Progenitor cell of endocrine pancreas (in vitro differentiated cells): ENCODE measurements at regions not wholly inside any gene's neighbourhood (a gene's known extent, or its start where the extent isn't known, plus 50 kb on each side); places are given as distances from the start of the nearest gene placed in this dataset.

Source experiments
- DNase-seq: peaks from one replicate; pipeline ENCODE4 v3.0.0; 2021; ENCODE audit warnings: low spot score; ENCODE audit not compliant: unreplicated experiment
- H3K27ac Mint-ChIP-seq: 2 replicates; pipeline ENCODE4 v1.8.0; 2021; ENCODE audit warnings: mild to moderate bottlenecking, moderate library complexity, mixed read lengths
- H3K27me3 Mint-ChIP-seq: 2 replicates; pipeline ENCODE4 v1.8.0; 2021; ENCODE audit warnings: mixed read lengths
- H3K36me3 Mint-ChIP-seq: 2 replicates; pipeline ENCODE4 v1.8.0; 2022; ENCODE audit warnings: mixed read lengths; ENCODE audit not compliant: insufficient read depth
- H3K4me1 Mint-ChIP-seq: 2 replicates; pipeline ENCODE4 v1.8.0; 2021; ENCODE audit warnings: low read depth, mixed read lengths
- H3K4me3 Mint-ChIP-seq: 2 replicates; pipeline ENCODE4 v1.8.0; 2021; ENCODE audit warnings: low read depth, mild to moderate bottlenecking, moderate library complexity, mixed read lengths
- H3K9me3 Mint-ChIP-seq: 2 replicates; pipeline ENCODE4 v1.8.0; 2021; ENCODE audit warnings: low read depth, mixed read lengths
- TF ChIP-seq, protein P1 (sequence below): fragments of 200-600 bp; sonication (generic); IDR thresholded peaks from one replicate; pipeline ENCODE4 v1.5.0; 2021; ENCODE audit warnings: antibody characterized with exemption, mild to moderate bottlenecking; ENCODE audit not compliant: unreplicated experiment

DNA sequence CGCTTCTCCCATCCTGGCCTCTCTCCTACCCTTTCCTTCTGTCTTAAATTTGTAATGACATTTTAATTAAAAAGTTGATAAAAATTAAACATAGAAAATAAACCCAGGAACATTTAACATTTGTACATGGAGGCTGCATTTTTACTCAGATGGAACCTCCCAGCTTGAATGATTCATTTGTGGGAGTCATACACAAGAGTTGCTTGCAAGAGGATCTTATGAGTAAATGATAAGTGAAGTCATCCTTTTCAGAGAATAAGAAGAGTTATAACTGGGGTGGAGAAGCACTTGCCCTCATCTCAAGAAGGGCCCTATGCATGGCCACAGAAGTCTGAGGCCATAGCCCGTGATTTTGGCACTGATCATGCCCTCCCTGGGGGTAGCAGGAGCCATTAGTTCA, 482.9 kb upstream of the BOD1L1 start:
- Mint-ChIP-seq H3K36me3 (no peaks in the 10 kb centered on the region), H3K9me3 (peaks cover 13% of the 10 kb centered on the region), H3K27me3 (no peaks in the 10 kb centered on the region), H3K27ac (no peak overlapping the region), H3K4me1 (no peaks in the 10 kb centered on the region), H3K4me3 (no peak overlapping the region)
- DNase-seq = no peak
- TF ChIP-seq, protein P1, sequence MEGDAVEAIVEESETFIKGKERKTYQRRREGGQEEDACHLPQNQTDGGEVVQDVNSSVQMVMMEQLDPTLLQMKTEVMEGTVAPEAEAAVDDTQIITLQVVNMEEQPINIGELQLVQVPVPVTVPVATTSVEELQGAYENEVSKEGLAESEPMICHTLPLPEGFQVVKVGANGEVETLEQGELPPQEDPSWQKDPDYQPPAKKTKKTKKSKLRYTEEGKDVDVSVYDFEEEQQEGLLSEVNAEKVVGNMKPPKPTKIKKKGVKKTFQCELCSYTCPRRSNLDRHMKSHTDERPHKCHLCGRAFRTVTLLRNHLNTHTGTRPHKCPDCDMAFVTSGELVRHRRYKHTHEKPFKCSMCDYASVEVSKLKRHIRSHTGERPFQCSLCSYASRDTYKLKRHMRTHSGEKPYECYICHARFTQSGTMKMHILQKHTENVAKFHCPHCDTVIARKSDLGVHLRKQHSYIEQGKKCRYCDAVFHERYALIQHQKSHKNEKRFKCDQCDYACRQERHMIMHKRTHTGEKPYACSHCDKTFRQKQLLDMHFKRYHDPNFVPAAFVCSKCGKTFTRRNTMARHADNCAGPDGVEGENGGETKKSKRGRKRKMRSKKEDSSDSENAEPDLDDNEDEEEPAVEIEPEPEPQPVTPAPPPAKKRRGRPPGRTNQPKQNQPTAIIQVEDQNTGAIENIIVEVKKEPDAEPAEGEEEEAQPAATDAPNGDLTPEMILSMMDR = no peak

DNA sequence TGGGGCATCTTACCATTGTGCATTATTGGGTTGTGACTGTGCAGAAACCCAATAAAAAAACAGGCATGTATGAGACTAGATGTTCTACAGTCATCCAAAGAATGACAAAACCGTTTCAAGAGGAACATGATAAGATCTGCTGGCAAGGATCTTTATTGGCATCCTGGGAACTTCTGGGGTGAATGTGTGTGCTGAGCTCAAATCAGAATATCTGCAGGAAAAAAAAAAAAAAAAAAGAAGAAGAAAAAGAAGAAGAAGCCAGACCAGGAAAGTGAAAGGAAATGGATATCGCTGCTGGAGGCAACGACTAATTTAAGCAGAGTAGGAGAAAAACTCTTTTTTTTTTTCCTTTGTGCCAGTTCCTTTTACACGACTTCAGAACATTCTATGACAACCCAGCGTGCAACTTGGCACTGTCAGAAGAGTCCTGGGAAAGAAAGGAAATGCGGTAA, 484.2 kb upstream of the BOD1L1 start:
- Mint-ChIP-seq H3K27me3 (no peaks in the 10 kb centered on the region), H3K4me1 (peaks cover 2% of the 10 kb centered on the region), H3K27ac (no peak overlapping the region), H3K9me3 (peaks cover 9% of the 10 kb centered on the region), H3K4me3 (no peak overlapping the region), H3K36me3 (no peaks in the 10 kb centered on the region)
- TF ChIP-seq, protein P1 = no peak
- DNase-seq = no peak

DNA sequence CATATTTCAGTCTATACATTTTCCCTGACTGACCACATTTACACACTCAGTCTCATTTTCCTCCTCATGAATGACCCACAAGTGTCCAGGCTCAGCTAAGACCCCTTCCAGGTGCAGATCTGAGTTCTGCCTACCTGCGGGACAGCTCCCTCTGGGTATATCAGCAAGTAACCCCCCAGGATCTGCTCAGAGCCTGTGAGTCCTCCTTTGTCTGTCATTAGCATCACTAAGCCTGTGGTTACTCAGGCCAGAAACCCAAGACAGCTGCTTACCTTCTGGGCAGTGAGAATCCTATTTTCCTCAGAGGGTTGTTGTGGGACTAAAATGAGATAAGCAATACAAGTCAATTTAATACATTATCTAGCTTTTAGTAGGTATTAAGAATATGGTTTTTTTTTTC, 487.6 kb upstream of the BOD1L1 start:
- no peak overlapping the region for H3K4me3 Mint-ChIP-seq
- H3K27me3 Mint-ChIP-seq = no peaks in the 10 kb centered on the region
- H3K9me3 Mint-ChIP-seq = no peaks in the 10 kb centered on the region
- TF ChIP-seq, protein P1 = no peak
- H3K36me3 Mint-ChIP-seq = no peaks in the 10 kb centered on the region
- no peak overlapping the region for H3K27ac Mint-ChIP-seq
- DNase-seq = no peak
- peaks cover 5% of the 10 kb centered on the region for H3K4me1 Mint-ChIP-seq

DNA sequence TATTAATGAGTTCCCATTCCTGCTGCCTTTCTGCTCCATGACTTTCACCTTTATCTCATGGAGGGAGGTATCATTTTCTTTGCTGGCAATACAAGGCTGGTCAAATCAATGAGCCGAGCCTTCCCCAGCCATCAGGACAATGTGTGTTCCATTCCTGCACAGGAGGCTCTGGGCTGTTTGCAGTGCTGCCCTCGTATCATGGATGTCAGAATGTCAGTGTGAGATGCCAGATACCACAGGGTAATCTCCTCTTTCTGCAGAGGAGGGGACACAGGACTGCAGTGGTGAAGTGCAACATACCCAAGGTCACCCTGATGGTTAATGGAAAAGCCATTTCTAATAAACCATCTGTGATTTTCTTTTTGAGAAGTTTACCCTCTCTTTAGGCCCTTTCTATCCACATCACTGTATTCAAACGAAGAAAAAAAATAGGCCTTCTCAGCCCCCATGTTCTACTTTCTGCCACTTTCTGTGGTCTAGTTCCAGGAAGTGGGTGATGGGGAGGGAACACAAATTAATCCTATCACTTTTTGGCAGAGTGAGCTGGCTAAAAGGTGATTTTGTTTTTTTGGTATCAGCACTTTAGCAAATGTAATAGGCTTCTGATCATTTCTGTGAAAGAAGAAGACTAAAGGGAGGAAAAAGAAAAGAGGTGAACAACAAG, 490.2 kb upstream of the BOD1L1 start:
- peaks cover 5% of the 10 kb centered on the region for H3K4me1 Mint-ChIP-seq
- no peak overlapping the region for H3K4me3 Mint-ChIP-seq
- H3K27me3 Mint-ChIP-seq = no peaks in the 10 kb centered on the region
- no peak for DNase-seq
- H3K9me3 Mint-ChIP-seq = no peaks in the 10 kb centered on the region
- H3K27ac Mint-ChIP-seq = no peak overlapping the region
- TF ChIP-seq, protein P1 = no peak
- no peaks in the 10 kb centered on the region for H3K36me3 Mint-ChIP-seq

DNA sequence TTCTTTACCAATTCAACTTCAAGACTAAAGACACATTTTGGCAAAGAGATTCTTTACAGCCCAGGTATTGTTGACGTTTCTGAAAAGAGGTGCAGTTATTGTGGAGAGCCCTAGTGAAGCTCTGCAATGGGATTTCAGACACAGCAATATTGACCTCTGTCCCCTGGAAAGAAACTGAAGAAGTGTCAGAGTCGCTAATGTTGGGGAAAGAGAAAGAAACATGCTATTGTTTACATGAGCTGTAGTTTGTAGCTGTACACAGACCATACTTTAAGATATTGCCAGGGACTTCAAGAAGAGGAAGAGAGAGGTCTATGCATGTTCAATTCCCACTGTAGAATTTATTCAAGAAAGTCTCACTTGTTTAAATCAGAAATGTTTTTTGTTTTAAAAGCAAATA, 497.3 kb upstream of the BOD1L1 start:
- DNase-seq = no peak
- Mint-ChIP-seq H3K27me3 (peaks cover 5% of the 10 kb centered on the region), H3K27ac (no peak overlapping the region), H3K4me1 (no peaks in the 10 kb centered on the region), H3K9me3 (no peaks in the 10 kb centered on the region), H3K4me3 (no peak overlapping the region), H3K36me3 (no peaks in the 10 kb centered on the region)
- TF ChIP-seq, protein P1 = no peak
